GM21576 (cell line): ENCODE measurements at regions not wholly inside any gene's neighbourhood (a gene's known extent, or its start where the extent isn't known, plus 50 kb on each side); places are given as distances from the start of the nearest gene placed in this dataset.
"Not testable (repeated sequence)": the region's sequence is repeated elsewhere in the genome, so short reads cannot be mapped to it uniquely, and the experiment has no call there.

Experiments used
- ATAC-seq: cut with Tn5 transposase; IDR thresholded peaks from one replicate; pipeline ENCODE4 v1.9.1; 2021; ENCODE audit warnings: mild to moderate bottlenecking, moderate library complexity; ENCODE audit not compliant: unreplicated experiment

DNA sequence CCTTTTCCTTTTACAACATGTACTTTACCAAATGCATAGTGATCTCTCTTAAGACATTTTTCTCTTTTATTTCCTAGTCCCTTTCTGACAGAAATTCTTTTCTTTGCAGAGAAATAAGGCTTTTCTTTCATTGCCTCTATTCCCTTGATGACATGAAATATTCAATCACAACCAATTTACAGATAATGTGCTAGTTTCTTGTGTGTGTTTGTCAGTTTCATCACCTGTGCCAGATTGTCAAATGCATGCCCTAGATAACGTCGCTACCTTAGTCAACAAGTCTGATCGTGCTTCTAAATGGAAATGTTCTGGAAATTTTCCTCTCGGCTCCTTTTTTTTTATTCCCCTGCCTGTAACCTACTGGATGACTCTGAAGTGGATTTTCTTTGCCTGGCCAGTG is 478.1 kb downstream of the KLF5 start:
- no peak for ATAC-seq

DNA sequence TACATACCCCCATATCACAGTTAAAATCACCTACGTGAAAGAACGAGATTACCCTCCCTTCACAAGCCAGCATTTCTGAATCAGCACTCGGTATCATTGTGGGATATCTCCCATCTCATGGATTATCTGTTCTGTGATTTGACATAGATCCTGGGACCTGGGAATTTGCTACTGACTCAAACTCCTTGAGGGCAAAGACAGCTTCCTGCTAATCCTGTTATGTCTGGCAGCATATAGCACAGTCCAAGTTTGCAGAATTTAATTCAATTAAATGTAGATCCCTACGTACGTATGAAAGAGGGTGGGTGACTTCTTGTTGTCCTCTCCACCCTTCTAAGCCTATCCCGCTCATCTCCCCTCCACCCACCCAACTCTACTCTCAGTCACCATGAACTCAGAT is 476.5 kb downstream of the KLF5 start:
- no peak for ATAC-seq

DNA sequence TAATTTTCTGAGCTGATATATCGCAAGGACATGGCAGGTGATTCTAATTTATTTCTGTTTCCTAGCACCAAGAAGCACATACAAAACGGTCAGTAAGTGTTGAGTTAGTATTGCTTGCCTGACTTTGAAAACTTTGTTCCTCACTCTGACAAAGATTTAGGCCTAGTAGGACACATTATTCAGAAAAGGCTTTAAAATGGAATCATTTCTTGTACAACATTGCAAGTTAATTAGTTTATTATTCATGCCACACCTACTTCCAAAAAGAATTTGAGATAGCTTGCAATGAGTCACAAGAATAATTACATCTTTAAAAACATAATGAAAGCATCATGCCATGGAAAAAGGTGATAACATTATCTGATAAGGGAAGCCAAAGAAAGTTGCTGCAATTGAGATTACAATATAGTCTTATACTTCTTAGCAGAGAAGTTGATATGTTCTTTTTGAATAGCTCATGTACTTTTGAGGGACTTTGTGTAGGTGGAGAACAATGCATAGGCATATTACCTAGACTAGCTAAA is 474.2 kb downstream of the KLF5 start:
- no peak for ATAC-seq

DNA sequence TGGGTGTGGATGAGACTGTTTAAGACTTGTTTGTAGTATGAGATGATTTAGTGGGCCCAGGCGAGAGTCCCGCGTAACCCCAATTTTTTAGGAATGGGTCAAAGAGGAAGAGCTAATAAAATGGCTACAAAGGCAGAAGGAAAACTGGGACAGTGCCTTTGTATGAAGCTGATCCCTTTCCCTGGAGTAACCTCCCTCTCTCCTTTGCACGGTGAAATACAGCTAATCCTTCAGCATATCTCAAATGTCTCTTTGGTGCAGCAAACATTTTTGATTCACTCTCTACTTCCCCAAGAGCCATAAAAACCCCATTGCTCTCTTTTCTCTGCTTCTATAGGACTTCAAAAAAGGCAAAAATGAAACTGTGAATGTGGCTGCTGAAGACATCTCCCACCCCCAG is 473.8 kb downstream of the KLF5 start:
- ATAC-seq = no peak

DNA sequence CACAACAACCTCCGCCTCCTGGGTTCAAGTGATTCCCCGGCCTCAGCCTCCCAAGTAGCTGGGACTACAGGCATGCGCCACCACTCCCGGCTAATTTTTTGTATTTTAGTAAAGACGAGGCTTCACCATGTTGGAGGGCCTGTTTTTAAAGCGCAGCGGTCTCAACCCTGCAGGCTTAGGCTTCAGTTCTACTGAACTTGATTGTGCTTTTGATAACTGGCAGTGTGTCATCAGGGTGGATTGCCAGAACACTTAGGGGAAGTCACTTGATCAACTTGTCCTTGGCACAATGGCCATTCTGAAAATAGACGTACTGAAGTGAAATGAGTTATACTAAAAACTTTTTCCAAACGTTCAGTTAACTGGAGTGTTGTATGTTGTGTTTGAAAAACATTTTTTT is 472.2 kb downstream of the KLF5 start:
- no peak for ATAC-seq

DNA sequence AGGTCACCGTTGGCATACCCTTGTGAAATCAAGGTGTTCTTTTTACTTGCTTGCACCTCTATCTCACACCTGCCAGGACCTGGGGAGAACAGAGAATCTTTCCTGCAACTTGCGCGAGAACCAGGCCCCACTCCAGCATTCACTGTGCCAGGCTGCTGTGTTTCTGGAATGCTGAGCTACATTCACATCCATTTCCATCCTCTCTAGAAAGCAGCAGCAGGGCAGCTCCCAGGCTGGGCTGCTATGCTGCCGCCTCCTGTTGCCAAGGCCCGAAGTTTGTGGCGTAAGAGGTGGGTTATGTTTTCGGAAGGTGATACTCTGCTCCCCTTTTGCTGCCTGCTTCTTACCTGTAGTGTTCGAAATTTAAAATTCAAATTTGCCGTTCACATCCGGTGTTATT is 464.1 kb downstream of the KLF5 start:
- ATAC-seq = no peak

DNA sequence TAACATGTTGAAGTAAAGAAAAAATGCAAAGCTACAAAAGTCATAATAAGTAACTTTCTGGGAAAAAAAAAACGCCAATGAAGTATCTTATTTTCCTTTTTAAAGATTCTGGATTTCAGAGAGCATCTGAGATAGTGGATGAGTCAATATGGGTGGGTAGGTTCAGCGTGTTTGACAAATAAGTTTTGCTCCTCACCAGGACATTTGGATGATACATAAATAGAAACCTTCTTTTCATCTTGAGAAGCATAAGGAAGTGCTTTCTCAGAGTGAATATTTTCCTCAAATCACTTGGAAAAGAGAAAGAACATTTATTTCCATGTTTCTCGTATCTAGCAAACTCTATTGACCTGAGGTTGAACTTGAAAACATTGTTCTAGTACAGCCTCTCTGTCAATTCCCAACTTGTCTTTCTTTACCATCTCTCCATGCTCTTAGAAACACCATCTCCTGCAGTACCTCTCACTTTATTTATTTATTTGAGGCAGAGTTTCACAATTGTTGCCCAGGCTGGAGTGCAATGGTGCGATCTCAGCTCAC is 463.2 kb downstream of the KLF5 start:
- ATAC-seq = no peak

DNA sequence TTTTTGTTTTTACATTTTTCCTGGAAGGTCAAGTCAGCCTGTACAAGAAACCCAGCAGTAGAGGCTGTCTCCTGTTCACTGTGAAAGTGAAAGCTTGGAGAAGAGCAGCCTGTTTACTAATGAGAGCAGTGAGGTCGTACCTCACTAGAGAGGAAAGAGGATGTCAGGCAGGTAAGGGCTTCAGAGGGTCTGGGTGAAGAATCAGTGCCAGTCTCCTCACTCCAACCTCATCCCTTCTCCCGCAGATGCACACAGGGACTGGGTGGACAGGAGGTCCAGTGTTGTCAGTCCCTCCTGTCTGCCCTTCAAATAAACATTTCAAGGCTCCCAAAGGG is 462.5 kb downstream of the KLF5 start:
- ATAC-seq = no peak

DNA sequence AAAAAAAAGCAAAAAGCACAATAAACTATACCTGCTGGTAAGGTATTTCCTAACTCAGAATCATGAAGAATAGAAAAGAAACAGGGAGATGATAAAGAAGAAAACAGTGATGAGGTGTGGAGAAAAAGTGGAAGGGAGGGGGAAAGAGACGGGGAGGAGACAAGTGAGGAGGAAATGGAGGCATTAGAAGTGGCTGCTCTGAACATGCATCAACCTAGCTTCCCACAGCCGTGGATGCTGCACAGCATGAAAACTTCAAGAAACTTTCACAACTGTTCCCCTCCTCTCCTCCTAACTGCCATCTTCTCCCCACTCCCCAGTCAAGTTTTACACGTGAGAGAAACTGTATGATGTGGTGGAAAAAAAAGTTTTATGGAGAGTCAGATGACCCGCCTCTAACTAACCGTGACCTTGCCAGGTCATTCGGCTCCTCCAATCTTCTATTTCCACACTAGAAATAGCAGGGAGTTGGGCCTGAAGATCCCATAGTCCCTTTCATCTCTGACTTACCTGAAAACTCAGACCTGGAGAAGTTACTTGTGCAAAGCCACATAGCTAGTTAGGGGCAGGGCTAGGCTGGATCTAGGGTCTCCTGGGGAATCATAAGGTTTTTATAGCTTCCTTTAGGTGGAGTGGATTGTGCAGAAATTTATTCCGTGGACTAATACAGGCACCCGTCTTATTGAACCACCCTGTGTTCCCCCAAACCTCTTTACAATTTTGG is 461.9 kb downstream of the KLF5 start:
- ATAC-seq = no peak

DNA sequence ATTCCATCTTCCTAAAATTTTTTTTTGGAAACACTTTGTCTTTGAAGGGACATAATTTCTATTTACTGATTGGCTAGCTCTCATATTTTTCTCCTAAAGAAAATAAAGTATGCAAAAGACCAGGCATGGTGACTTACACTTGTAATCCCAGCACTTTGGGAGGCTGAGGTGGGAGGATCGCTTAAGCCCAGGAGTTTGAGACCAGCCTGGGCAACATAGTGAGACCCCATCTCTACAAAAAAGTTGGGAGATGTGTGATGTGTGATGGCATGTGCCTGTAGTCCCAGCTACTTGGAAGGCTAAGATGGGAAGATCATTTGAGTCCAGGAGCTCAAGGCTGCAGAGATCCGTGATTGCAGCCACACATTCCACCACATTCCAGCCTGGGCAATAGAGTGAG is 461.3 kb downstream of the KLF5 start:
- ATAC-seq = not testable (repeated sequence)

DNA sequence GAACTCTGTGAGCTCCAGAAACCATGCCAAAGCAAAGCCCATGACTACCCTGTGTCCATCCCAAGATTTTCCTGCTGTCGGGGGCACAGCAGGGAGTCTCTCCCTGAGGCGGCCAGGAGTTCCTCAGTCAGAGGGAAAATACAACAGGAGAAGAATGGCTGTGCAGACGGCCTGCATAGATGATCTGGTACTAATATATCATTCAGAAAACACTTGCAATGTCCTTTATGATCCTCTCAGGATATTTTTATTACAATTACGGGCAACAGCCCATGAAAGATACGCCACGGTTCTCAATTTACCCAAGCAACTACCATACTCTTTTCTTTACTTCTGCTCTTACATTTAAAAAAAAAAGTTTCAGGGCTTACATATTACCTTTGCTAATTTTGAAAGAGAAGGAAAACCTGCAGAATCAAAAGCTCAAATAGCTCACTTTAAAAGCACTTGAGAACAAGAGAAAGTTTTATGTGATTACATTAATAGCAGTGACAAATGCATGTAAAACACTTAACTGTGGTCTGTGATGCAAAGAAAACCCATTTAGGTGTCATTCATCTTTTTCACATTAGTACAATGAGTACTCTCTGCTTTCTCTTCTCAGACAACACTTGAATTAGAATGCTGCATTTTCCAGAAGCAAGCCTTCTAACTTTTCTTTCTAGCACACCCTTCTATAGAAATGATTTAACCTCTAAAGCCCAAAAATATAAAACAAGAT is 460.8 kb downstream of the KLF5 start:
- ATAC-seq = no peak

DNA sequence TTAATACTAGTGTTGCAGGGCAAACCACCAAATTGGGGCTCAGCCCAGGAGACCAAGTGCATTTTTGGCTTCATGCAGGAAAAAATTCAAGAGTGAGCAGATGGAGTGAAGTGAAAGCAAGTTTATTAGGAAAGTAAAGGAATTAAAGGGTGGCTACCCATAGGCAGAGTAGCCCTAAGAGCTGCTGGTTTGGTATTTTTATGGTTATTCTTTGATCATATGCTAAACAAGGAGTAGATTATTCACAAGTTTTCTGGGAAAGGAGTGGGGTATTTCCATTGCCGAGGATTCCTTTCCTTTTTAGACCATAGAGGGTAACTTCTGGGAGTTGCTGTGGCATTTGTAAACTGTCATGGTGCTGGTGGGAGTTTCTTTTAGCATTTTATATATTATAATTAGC is 459.0 kb downstream of the KLF5 start:
- ATAC-seq = no peak

DNA sequence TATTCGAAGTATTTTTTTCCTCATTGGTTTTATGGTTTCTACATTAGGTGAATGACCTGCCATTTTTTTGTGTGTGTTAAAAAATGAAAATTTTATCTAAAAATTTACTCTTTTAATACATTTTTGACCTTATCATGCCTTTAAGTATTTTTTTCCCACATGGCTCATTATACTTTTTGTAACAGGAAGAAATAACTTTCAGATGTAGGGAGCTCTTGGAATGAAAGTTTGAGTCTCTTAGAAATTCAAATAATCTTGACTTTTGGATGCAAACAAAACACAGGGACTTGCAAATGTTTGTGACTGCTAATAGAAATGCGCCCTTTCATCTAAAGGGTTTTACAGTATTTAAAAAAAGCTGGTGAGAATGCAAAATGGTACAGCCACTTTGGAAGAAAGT is 457.9 kb downstream of the KLF5 start:
- ATAC-seq = no peak

DNA sequence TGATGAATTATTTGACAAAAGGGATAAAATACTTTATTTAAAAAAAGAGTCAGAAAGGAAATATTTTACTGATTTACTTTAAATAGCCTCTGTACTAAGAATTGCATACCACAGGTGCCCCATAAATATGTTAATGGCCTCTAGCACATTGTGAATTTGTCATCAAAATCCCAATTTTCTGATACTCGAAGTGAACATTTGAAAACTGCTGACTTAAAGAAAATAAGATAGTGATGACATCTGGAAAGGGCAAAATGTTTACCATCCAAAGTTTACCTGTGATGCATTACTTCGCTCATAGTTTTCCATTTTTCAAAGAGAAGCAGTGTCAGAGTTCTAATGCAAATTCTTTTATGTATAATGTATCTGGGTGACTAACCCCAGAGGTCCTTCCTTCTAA is 455.4 kb downstream of the KLF5 start:
- ATAC-seq = no peak

DNA sequence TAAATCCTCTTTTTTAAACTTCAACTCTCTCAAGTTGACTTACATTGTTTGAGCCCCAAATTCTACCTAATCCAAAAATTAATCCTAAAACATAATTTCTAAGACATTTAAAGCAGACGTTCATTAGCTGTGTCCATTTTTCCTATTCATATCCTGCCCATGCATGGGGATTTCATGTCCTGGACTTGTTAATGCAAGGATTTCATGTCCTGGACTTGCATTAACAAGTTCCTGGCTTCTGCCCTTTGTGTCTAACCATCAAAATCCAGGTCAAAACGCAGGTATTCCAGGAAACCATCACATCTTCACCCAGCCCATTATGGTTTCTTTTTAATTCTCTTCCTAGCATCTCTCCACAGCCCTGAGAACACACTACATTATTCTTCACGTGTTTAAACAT is 454.9 kb downstream of the KLF5 start:
- no peak for ATAC-seq

DNA sequence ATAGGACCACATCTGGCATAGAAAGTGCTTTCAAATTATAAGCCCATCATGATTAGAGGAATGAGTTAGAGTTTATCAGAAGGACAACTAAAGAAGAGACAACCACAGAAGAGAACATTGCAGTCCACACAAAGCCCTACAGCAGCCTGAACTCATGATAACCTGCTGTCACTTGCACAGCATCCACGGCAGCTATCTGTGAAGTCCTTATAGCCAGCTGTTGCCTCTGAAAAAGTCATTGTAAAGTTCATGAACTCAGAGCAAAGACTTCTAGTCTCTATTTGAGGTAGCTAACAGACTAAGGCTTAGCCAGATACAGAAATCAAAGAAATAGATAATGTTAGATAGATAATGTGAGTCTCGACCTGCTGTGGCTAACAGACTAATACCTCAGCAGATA is 450.0 kb downstream of the KLF5 start:
- no peak for ATAC-seq

DNA sequence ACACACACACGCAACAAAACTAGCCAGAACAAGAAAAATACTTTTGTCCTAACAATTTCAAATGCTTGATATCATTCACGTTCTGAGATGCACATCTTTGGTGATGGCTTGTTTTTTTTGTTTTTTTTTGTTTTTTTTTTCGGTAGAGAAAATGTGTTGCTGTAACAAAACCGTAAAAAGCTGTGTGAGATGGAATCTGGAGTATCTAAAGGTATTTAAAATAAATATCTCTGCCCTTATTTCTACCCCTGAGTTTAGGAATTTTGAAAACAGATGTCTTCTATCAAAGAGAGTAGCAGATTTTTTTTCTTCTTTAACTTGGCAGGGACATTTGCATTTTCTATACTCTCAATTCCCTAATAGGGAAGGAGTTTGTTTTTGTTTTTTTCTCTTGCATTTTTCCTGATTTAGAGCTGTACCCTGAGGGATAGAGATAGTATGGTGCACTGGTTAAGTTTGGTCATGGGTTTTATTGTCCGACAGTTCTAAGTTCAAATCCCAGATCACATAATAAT is 446.6 kb downstream of the KLF5 start:
- ATAC-seq = no peak

DNA sequence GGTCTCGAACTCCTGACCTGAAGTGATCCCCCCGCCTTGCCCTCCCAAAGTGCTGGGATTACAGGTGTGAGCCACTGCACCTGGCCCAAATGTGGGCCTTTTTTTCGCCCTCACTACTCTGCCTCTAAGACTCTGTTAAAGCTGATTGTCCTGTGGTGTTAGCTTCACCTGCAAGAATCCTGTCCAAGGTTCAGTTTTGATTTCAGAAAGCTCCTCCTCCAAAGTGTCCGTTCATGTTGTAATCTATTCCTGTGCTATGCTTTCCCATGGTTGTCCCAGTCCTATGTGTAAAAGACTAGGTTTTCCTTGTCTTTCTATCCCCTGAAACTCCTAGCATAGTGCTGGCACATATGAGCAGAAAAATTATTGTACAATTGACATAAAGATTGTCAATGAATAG is 440.9 kb downstream of the KLF5 start:
- no peak for ATAC-seq

DNA sequence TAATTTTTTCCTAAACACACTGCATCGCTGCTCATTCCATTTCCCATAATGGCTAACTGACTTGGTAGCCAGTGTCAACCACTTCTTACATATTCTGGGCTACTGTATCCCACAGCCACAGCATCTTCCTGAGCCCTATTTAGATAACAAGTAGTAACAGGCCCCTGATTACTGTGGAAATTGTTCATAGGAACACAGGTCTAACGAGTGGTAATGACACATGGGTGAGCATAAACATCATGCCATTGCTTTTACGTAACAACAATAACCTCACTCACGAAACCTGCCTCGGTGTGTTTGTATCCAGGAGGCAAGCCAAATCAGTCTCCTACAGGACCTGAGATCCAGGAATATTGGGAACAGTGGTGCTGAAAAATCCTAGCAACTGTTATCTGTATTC is 438.6 kb downstream of the KLF5 start:
- no peak for ATAC-seq

DNA sequence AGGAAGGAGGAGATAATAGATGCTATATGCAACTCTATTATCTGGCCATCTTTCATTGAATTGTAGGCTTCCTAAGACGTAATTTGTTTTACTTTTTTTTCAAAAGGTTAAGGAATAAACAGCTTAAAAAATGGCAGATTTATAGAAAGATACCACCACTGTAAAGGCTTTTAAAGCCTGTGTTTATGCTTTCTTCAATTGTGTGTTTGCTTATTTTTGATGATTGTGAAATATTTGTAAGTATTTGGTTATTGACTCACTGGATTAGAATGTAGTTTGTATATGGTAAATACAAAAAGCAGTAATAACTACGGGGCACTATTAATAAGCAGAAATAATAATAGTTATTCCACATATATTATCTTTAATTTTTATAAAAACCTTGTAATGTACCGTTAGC is 437.9 kb downstream of the KLF5 start:
- ATAC-seq = no peak

DNA sequence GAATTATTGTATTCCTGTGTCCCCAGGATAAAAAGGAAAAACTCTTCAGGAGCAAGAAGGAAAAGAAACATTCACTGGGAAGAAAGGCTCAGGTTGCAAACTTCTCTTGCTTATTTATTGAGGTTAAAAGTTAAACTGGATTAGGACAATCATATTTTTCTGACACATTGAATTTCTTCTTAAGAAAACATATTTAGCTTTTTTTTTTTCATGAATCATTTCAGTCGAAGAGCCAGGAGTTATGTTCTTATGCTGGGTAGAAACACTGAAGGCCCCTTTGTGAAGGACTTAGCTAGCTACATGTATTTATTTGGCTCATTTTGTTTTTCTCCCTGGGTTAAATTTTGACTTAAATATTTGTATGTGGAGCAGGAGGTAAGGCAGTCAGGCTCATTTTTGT is 434.0 kb downstream of the KLF5 start:
- ATAC-seq = no peak

DNA sequence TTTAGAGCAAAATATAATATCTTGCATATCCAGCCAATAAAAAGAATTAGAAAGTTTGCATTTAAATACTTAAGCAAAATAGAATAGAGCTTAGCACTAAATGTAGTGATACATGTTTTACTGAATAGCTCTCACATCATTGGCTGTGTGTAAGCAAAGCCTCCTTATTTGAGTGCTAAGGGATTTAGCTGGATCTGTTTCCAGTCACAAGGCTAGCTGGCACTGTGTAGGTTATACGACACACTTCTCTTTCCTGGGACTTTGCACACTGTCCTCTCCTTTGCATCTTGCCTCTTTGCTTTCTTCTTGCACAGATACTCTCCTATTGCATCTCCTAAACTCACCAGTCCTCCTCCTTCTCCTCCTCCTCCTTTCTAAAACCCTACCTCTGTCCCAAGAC is 423.8 kb downstream of the KLF5 start:
- no peak for ATAC-seq
